GM19328 (cell line): ENCODE measurements at regions not wholly inside any gene's neighbourhood (a gene's known extent, or its start where the extent isn't known, plus 50 kb on each side); places are given as distances from the start of the nearest gene placed in this dataset.

ENCODE experiments used
- ATAC-seq: cut with Tn5 transposase; IDR thresholded peaks from one replicate; pipeline ENCODE4 v1.9.1; 2021; ENCODE audit warnings: mild to moderate bottlenecking, moderate library complexity; ENCODE audit not compliant: unreplicated experiment

DNA sequence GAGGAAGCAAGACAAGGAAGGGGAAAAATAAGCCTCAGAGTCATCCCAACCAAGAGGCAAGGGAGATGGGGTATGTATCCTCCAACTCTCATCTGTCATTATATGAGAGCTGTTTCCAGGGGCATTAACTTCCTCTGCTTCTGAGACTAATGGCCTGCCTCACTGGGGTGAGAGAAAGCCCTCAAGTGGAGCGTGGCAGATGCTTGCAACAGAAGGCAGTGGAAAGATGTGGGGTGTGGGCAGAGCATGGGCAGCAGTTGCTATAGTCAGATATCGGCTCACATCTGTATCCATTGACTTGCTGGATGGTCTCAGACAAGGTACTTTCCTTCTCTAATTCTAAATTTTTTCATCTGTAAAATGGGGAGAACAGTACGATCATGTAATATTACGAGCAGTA is 81.7 kb upstream of the PLCL2 start:
- no peak for ATAC-seq

DNA sequence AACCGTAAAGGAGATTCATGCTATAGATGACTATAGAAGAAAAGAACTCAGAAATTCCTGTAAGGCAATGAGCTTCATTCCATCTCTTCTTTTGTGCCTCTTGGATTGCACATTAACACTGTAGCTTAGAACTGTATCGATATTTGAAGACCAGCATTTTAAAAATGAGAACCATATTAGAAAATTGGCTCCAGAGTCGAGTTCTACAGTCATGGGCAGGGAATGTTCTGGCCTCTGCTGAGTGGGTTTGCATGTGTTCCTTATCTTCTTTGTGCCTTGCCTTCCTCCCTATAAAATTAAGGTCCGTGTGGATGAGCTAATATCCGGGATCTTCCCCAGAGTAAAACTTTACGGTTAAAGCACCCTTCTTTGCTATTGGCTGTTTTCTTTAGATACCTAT is 77.4 kb upstream of the PLCL2 start:
- ATAC-seq: no peak

DNA sequence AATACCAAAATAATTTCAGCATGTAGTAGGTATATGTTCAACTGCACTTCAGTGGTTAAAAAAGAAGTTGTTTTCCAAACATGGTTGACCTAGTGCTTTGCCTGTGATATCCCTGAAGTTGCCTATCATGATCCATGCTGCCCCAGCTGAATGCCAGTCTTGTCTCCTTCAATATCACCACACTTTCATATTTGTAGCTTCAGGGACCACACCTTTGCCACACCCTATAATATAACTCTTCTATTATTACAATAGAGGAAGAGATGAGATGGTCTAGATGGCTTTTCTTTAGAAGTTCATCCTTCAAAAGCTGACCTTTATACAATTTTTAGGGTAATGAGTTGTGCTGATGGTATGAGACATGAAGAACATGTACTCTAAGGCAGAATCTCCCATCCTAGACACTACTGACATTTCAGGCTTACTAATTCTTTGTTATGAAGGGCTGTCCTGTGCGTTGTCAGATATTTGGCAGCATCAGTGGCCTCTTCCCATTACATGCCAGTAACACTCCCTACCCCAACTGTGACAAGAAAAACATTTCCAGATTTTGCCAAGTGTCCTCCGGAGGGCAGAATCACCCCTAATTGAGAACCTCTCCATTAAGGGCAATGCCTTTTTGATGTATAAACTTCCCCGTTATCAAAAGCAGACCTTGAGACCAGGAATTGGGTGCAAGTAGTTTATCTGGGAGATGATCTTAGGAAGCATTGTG is 76.2 kb upstream of the PLCL2 start:
- no peak for ATAC-seq

DNA sequence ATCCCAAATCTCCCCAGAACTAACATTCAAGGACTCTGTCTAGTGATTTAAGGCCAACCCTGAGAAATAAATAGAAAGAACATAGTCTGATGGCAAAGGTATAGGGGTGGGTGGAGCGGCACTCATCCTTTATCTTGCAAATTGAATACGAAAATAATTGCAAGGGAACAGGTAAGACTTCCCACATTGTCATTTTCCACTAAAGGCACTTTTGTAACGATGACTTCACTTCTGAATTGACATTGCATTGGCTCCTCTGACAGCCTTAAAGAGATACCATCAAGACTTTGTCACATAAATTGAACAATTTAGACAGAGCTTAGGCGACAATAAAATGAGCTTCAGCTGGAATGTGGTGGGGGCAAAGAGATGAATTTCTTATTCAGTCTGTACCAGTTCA is 75.3 kb upstream of the PLCL2 start:
- no peak for ATAC-seq

DNA sequence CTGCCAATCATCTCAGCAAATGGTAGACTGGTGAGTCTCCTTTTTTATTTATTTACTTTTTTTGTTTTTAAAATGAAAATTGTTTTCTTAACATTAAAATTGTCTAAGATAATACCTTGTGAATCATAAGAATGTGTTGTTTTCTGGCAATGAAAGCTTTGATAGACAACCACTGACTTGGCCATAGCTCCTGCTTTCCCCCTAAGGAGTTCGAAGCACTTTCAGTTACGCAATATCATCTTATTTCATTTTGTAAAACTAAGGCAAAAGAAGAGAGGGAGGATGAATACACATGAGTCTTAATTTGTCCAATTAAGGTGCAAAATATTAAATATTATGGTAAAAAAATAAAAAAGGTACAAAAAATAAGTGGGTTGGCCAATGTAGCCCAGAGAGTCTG is 74.8 kb upstream of the PLCL2 start:
- ATAC-seq: no peak

DNA sequence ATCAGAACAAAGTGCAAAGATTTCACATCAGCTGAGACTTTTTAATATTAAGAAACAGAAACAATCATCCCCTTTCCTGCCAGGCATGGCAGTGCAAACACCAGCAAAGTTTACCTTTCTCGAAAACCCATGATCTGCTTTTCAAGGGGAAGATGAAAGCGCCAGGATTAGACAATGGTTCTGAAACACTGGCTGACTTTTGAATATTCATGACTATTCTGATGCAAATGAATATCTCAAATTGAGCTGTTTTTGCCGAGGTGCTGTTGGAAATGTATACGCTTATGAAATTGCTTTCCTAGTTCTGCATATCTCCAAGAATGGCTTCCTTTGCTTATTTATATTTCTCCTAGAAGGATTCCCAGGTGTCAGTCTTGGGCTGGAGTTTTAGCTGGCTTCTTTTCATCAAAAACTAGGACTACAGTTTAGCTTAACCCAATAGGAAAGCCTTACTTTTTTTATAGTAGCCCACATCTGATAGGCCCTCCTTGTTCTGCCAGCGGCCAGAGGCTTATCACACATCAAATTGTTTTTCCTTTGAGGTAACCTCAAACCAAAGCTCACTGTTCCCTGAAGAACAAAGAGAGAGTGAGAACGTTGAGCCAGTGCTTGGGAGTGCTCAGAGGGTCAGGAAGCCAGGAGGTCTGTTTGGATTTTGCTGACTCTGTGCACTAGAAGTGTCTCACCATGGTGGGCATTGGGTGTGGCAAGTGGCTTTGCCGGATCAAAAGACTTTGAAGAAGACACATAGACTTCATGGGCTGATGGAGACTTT is 74.0 kb upstream of the PLCL2 start:
- ATAC-seq: no peak

DNA sequence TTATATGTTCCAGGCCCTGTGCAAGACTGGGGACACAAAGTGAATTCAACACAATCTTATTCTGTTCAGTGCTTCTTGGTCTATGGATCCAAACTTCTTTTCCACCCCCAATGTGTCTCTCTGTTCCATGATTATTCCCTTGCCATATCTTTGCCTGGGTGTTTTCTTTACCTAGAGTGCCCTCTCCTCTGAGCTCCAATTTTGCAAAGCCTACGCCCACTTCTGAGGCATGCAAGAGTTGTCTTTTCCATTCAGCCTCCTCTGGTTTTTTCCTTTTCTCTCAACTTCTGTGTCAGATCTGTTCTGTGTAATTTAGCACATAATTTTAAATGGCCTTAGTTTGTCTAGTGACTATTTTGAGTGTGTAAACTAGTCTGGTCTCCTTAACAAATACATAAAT is 72.8 kb upstream of the PLCL2 start:
- no peak for ATAC-seq

DNA sequence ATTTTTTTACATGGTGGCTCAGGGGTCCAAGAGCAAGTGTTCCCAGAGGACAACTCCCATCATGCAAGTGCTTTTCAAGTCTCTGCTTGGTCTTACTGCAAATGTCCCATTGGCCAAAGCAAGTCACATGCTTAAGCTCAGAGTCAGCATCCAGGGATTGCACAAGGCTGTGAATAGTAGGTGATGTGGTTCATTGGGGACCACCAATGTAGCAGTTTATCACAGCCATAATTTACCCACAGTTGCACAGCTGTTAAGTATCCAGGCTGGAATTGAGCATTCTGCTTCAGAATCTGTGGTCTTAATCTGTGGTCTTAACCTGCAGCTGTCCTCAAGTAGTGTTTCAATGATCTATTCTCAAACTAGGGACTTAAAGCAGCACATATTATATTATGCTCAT is 71.4 kb upstream of the PLCL2 start:
- no peak for ATAC-seq

DNA sequence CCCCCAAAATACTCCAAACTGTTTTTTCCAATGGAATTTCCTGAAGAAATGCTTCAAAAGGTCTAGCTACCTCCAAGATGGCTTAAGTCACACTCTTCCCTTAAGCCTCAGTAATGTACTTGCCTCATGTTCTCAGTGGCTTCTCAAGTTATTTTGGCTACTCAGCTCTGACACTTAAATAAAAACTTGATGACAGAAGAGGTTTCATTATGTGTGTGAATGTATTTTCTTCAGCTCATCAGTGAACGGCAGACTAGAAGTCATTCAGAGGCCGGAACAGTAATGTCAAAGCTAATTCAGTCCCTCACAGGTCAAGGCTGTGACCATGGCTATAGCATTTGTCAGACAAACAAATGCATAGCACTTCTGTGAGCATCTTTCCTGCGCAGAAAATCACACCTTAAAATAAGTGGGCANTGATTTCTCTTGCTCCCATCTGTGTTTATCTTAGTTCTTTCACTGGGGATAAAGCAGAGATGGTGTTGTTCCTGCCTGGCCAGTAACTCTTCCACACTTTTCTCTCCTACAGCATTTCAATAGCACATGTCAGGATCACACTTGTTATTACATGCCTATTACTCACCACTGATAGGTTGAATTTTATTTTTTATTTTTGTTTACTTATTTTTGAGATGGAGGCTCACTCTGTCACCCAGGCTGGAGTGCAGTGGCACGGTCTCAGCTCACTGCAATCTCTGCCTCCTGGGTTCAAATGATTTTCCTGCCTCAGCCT is 68.5 kb upstream of the PLCL2 start:
- ATAC-seq: peak; percentile 71

DNA sequence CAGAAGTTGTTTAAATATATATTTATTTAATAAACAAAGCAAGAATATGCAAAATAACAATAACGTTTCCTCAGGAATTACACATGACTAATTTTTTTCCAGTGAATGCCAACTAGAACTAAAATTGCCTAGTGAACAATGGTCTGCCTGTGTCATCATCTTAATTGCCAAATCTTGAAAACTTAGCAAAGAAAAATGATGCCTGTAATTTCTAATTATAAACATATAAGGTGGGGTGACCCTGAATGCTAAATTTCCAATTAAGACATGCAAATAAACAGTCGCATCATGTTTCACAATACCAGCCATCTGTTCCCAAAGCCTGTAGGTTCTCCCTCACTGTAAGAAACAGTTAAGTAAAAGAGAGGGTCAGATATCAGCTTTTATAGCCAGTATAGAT is 67.6 kb upstream of the PLCL2 start:
- no peak for ATAC-seq

DNA sequence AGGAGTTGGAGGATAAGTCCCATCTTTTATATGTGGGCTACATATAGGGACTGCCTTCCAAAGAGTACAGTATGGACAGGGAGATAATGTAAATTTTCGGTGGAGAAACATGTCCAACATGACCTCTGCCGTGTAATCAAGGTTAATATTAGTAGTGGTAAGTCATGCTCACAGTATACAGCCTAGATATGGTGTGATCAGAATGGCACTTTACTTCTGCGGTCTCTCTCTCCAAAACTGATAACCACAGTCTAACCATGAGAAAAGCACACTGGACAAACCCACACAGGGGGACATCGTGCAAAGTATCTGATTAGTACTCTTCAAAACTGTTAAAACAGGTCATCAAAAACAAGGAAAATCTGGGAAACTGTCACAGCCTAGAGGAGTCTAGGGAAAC is 66.6 kb upstream of the PLCL2 start:
- no peak for ATAC-seq

DNA sequence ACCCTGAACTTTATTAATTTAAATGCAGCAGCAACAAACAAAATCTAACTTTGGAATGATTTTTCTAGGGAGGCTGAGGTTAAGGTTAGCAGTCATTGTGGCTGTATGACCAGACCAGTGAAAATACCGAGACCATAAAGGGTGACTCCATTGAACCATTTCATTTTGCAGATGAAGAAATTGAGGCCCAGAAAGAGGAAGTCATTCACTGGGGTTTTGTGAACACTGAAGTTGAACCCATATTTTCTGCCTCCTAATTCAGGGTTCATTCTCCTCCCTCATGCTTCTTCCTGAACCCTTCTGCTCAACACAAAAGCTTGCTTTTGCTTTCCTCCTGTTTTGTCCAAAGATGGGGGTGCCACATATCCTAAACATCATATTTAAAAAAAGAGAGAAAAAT is 65.8 kb upstream of the PLCL2 start:
- ATAC-seq: no peak

DNA sequence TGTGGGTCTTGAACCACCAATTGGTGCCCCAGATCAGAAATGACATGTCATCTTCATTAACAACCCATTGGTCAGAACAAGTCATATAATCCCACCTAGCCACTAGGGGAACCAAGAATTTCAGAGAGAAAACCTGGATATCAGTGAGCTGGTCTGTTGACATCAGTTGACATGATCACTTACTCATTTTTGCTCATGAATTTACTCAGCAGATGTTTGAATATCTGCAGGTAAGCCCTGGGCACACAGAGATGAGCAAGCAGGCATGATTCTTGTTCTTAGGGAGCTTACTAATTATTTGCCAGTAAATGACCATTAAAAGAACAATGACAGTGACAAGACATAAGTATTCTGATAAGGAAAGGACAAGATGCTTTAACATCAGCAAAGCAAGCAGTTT is 64.3 kb upstream of the PLCL2 start:
- no peak for ATAC-seq

DNA sequence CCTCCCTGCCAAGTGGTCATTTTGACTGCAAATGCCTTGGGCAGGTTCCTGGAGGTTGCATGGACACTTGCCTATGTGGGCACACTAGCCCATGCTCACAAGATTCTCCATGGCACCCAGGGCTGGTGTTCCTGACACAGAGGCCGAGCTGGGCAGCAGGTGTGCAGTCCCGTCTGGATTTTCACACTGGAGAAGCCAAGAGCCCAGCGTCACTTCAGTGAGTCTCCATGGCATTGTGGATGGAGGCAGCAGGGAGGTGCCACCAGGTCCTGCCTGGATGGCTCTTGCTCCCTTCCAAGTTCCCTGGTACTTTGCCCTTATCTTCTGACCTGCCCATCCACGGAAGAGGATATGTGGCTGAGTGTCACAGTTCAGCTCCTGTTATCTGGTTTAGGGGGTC is 63.7 kb upstream of the PLCL2 start:
- ATAC-seq: no peak

DNA sequence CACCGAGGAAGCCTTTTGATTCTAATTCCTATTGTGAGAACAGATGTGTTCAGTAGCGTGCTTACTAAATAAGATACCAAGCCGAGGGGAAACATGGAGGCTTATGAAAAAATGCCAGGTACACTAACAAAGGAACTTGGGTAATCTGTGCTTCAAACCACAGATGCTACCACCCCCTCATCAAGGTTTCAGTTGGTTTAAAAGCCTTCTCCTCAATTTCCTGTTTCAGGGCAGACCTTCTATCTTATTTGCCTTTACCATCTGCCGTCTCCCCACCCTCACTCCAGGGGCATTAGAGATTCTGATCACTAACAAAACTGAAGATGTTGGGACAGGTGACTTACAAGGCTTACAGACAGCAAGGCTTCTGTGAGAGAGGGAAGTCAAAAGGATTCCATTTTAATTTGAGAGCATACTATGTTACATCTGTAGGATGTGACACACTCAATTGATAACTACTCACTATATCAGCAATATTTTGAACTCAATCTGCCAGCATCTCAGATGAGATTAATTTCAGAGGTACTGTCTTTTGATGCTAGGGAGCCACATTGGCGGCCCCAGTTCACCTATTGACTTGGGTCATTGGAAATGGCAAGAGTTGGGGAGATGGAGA is 60.6 kb upstream of the PLCL2 start:
- peak; percentile 73 for ATAC-seq

DNA sequence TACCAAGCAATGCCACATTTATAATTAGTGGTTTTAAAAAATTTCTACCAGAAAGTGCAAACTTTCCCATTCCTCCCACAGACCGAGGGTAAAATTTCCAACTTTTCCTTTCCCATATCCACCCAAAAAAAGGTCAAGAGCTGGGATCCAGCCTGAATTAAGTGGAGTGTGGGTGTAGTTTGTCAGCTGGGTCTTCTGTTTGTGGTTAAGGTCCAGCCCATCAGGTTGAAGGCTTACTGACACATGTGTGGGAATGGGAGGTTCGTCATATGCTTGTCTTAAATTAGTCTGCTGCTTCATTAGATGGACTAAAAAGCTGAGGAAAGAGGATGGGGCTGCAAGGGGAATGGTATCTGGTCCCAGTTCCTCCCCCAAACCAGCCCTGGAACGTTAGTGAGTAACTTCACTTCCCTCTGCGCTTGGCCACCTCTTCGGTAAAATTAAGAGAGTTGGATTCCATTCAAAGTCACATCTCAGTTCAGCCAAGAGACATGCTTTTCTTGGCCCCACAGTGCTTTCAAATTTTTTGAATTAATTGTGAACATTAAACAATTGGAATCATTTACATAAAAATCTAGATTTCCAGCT is 59.0 kb upstream of the PLCL2 start:
- no peak for ATAC-seq

DNA sequence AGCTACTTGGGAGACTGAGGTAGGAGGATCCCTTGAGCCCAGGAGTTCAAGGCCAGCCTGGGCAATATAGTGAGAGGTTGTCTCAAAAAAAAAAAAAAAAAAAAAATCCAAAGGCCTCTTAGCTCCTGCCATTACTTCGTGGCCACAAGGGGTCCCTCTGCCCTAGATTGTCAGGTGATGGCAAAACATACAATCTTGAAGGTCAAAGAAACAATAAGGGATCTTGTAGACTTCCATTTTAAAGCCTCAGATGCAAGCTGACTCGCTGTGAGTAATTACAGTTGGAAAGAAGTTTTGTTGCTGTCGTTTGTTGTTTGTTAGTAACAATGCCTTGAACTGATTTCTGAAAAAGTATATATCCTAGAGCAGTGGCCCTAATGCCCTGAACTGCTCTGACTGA is 55.9 kb upstream of the PLCL2 start:
- no peak for ATAC-seq

DNA sequence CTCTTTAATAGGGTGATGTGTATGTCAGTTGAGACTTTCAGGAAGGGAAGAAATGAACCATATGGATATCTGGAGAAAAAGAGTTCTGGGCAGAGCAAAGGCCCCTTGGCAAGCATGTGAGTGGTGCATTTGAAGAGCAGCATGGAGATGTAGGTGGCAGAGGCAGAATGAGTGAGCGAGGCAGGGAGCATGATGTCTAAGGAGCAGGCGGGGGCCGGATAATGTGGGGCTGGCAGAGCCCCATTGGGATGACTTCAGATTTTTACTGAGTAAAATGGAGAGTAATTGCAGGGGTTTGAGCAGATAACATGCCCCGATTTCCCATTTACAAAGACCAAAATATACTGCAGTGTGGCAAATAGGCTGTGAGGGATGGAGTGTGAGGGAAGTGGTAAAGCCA is 52.9 kb upstream of the PLCL2 start:
- no peak for ATAC-seq

DNA sequence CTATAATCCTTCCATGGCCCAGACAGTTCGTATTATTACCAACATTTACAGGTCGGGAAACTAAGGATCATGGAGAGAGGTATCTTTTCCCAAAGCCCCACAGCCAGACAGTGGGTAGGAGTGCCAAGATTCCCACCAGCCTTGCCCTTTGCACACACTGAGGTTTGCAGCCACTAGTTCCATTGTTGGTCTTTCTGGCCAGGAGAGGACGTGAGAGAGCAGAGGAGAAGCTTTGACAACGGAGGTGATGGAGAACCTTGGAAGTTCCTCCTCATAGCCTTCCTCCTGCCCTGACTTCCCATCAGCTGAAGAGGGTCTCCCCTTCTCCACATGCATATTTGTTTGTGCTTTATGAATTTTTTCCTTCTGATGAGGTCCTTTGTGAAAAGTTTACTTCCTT is 50.5 kb upstream of the PLCL2 start:
- ATAC-seq: no peak

DNA sequence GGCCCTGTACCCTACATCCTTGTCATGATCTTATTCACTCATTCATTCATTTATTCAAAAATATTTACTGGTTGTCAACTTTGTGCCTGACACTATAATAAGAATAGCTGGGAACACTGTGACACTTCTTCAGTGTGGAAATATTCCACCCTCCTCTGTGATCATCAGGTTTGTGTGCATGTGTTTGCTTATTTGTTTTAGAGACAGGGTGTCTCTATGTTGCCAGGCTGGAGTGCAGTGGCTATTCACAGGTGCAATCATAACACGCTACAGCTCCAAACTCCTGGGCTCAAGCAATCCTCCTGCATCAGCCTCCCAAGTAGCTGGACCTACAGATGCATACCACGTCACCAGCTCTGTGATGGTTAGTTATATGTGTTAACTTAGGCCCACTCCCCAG is 50.0 kb upstream of the PLCL2 start:
- no peak for ATAC-seq
